DOHH2 (cell line): ENCODE measurements at regions not wholly inside any gene's neighbourhood (a gene's known extent, or its start where the extent isn't known, plus 50 kb on each side); places are given as distances from the start of the nearest gene placed in this dataset.

Source experiments
- EZH2phosphoT487 ChIP-seq: fragments of 200-600 bp; sonication (generic); IDR thresholded peaks from 2 replicates; pipeline ENCODE4 v1.6.1; 2017; ENCODE audit warnings: borderline replicate concordance, mild to moderate bottlenecking, antibody characterized with exemption, low read length, moderate library complexity, mixed read lengths
- TF ChIP-seq, protein P1 (sequence below): fragments of 200-600 bp; sonication (generic); IDR thresholded peaks from one replicate; pipeline ENCODE4 v1.5.1; 2014; ENCODE audit warnings: antibody characterized with exemption, mild to moderate bottlenecking, low read depth, low read length; ENCODE audit not compliant: poor library complexity, severe bottlenecking

DNA sequence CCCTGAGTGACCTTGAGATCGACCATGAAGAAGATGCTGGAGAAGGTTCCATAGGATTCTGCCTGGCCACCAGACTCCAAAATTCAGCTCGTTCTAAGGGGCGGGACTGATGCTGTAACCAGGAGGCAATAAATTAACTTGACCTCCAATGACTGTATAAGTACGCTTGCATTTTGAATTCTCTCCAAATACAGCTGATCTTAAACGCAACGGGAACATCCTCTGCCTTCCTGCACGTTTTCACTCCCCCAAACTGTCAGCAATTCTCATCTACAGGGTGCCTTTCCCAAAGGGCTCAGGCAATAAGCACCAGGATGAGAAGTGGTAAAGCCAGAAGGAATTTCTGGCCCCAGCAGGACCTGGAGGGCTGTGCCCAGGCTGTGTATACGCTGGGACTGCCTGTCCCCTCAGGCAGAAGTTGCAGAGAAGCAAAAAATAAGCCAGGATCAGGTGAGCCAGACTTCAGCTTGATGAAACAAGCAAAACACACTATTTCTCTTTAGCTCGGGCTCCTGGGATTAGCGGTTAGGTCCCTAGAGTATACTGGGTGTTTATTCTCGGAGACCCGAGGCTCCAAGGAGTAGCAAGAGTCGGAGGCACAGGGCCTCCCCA is 124.8 kb downstream of the LRIG2 start:
- TF ChIP-seq, protein P1, sequence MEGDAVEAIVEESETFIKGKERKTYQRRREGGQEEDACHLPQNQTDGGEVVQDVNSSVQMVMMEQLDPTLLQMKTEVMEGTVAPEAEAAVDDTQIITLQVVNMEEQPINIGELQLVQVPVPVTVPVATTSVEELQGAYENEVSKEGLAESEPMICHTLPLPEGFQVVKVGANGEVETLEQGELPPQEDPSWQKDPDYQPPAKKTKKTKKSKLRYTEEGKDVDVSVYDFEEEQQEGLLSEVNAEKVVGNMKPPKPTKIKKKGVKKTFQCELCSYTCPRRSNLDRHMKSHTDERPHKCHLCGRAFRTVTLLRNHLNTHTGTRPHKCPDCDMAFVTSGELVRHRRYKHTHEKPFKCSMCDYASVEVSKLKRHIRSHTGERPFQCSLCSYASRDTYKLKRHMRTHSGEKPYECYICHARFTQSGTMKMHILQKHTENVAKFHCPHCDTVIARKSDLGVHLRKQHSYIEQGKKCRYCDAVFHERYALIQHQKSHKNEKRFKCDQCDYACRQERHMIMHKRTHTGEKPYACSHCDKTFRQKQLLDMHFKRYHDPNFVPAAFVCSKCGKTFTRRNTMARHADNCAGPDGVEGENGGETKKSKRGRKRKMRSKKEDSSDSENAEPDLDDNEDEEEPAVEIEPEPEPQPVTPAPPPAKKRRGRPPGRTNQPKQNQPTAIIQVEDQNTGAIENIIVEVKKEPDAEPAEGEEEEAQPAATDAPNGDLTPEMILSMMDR, result no peak
- TF ChIP-seq EZH2phosphoT487, result no peak
